ENCODE measurements at regions not wholly inside any gene's neighbourhood (a gene's known extent, or its start where the extent isn't known, plus 50 kb on each side); places are given as distances from the start of the nearest gene placed in this dataset.

GRCh38 chr2:61762292-61762691, 91.6 kb downstream of the FAM161A start:
- TF ChIP-seq CTCF (conservative IDR thresholded peaks at IDR 0.05; ENCODE audit: low read length) = no peak
- TF ChIP-seq EZH2phosphoT487 (IDR thresholded peaks at IDR 0.05; ENCODE audit: borderline replicate concordance, low read depth, low read length) = no peak
